Prostate gland (tissue), 2 donors: ENCODE measurements at regions not wholly inside any gene's neighbourhood (a gene's known extent, or its start where the extent isn't known, plus 50 kb on each side); places are given as distances from the start of the nearest gene placed in this dataset.

Experiments
- DNase-seq: peaks from one replicate; pipeline ENCODE4 v3.0.0-alpha.2; 2019; ENCODE audit warnings: low spot score
- H3K27ac ChIP-seq, 2 donors: fragments of 200-600 bp; sonication (generic); 2 replicates each; pipeline ENCODE4 v1.5.1; 2017 to 2019
- H3K27me3 ChIP-seq: fragments of 200-600 bp; sonication (generic); replicated peaks from 2 replicates; pipeline ENCODE4 v1.5.1; 2019; ENCODE audit not compliant: insufficient read depth
- H3K36me3 ChIP-seq, 2 donors: fragments of 200-600 bp; sonication (generic); 1 replicate in 1 of 2; 2 replicates in 1 of 2; pipeline versions ENCODE4 v1.5.1 to v1.8.1; 2017 to 2019
- H3K4me1 ChIP-seq: fragments of 200-600 bp; sonication (generic); replicated peaks from 2 replicates; pipeline ENCODE4 v1.5.1; 2019
- H3K4me3 ChIP-seq, 2 donors: fragments of 200-600 bp; sonication (generic); 2 replicates each; pipeline ENCODE4 v1.5.1; 2017 to 2019
- H3K9me3 ChIP-seq: fragments of 200-600 bp; sonication (generic); 2 replicates; pipeline ENCODE4 v1.5.1; 2017
- POLR2A ChIP-seq: fragments of 450-650 bp; IDR thresholded peaks from one replicate; pipeline ENCODE4 v1.6.1; 2016; ENCODE audit warnings: antibody characterized with exemption, mild to moderate bottlenecking
- POLR2AphosphoS5 ChIP-seq: sonication (generic); formaldehyde crosslinking; IDR thresholded peaks from one replicate; pipeline ENCODE4 v1.6.1; 2017; ENCODE audit warnings: antibody characterized with exemption
- WGBS: methylation state at CpG from one replicate; pipeline ENCODE4 v1.1.5; 2018; 5-methylcytosine and 5-hydroxymethylcytosine counted together
- intact Hi-C: fragments of 100-400 bp; cut with DNase I; formaldehyde crosslinking; loops from one replicate; pipeline ENCODE4 v1.14.2; 2022
- TF ChIP-seq, protein P1 (sequence below), 4 experiments: fragments of 200-600 bp in 2 of 4; fragments of 450-650 bp in 2 of 4; sonication (generic) in 2 of 4; IDR thresholded peaks; 1 replicate in 3 of 4; 2 replicates in 1 of 4; pipeline ENCODE4 v1.5.1; 2016 to 2019; ENCODE audit warnings: antibody characterized with exemption in 4 of 4, mild to moderate bottlenecking in 2 of 4, moderate library complexity in 2 of 4

DNA sequence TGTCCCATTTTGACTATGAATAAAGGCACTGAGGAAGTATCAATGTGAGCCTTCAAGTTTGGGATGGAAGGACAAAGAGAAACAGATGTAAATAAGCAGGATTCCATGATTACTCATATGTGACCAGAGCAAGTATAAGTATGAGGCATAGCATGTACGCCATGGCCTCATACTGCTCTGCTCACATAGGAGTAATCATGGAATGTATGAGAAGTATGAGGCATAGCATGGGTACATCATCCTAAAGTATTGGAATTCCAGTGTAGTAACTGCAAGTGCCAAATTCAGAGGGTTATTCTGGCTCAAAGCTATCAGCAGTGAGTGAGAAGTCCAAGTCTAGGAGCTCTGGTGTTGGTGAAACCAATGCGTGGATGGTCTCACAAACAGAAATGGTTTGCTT, 81.2 kb upstream of the WDR72 start:
- Histone ChIP-seq H3K4me1 (no peaks in the 10 kb centered on the region), H3K4me3 (no peak overlapping the region), H3K27ac (no peak overlapping the region), H3K9me3 (no peaks in the 10 kb centered on the region), H3K36me3 (no peaks in the 10 kb centered on the region), H3K27me3 (no peaks in the 10 kb centered on the region)
- intact Hi-C loops, result no loop called here
- DNase-seq, result no peak
- WGBS, result 95% methylated on average over 2 of the region's 2 CpGs
- TF ChIP-seq POLR2A (no peak), POLR2AphosphoS5 (no peak)
- TF ChIP-seq, protein P1, sequence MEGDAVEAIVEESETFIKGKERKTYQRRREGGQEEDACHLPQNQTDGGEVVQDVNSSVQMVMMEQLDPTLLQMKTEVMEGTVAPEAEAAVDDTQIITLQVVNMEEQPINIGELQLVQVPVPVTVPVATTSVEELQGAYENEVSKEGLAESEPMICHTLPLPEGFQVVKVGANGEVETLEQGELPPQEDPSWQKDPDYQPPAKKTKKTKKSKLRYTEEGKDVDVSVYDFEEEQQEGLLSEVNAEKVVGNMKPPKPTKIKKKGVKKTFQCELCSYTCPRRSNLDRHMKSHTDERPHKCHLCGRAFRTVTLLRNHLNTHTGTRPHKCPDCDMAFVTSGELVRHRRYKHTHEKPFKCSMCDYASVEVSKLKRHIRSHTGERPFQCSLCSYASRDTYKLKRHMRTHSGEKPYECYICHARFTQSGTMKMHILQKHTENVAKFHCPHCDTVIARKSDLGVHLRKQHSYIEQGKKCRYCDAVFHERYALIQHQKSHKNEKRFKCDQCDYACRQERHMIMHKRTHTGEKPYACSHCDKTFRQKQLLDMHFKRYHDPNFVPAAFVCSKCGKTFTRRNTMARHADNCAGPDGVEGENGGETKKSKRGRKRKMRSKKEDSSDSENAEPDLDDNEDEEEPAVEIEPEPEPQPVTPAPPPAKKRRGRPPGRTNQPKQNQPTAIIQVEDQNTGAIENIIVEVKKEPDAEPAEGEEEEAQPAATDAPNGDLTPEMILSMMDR (IDR thresholded peaks at IDR 0.05), result no peak

DNA sequence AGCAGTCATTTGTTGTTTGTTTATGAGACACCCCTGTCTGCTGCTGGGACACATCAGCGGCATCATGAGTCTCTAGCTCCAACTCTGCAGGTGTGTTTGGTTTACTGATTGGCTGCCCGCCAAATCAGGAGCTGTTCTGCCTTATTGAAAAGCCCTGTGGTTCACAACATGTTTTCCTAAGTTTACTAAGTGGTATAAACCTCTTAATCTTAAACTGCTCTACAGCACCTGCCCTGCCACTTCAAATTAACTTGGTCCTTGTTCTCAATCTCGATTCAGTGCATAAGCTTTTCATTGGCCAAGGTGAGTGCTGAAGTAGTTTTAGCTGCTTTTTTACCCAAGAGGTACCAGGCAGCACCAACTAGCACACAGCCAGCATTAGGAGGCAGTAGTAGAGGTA, 77.8 kb upstream of the WDR72 start:
- Histone ChIP-seq H3K27ac (no peak overlapping the region), H3K27me3 (no peaks in the 10 kb centered on the region), H3K4me3 (no peak overlapping the region), H3K9me3 (no peaks in the 10 kb centered on the region), H3K4me1 (no peaks in the 10 kb centered on the region), H3K36me3 (no peaks in the 10 kb centered on the region)
- DNase-seq, result peak; percentile 48
- intact Hi-C loops, result no loop called here
- WGBS, result 27% methylated on average over 3 of the region's 3 CpGs
- TF ChIP-seq, protein P1 (IDR thresholded peaks at IDR 0.05), result no peak
- no peak for TF ChIP-seq POLR2A

DNA sequence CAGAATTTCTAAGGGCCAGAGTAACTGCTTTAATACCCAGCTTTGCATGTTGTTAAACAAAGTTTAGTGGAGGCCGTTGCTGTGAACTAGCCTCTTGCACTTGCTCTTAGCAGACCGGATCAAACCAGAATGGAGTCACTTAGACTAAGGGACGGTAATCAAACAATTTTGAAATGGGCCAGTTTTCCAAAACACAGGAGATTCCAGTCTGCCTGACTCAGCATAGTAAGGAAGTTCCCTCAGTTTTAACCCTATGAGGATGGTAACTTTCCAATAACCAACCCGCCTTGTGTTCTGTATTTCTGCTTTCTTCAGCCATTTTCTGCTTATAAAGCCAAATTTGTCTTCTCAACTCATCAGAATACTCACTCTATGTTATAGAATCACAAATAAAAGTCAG, 77.2 kb upstream of the WDR72 start:
- DNase-seq, result no peak
- intact Hi-C loops, result no loop called here
- Histone ChIP-seq H3K36me3 (no peaks in the 10 kb centered on the region), H3K4me3 (no peak overlapping the region), H3K4me1 (no peaks in the 10 kb centered on the region), H3K27ac (no peak overlapping the region), H3K9me3 (no peaks in the 10 kb centered on the region), H3K27me3 (no peaks in the 10 kb centered on the region)
- TF ChIP-seq POLR2AphosphoS5 (no peak), POLR2A (no peak)
- TF ChIP-seq, protein P1 (IDR thresholded peaks at IDR 0.05), result no peak
- WGBS, result 52% methylated on average over 4 of the region's 4 CpGs

DNA sequence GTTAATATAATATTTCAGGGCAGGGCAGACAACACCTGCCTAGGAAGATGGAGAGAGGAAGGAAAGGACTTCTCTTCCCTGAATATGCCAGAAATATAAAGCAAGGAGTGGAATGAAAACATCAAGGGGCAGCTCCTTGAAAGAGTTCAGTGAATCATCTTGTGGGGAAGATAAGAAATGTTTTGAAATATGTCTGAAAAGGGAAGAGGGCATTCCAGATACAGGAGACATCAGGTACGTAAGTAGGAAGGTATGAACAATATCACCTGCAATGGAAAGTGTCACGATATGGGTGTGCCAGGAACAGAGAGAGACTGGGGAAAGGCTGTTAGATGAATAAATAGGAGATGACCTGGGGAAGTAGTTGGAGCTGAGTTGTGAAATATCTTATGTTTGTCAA, 75.8 kb upstream of the WDR72 start:
- intact Hi-C loops, result no loop called here
- H3K27me3 ChIP-seq, result no peaks in the 10 kb centered on the region
- H3K27ac ChIP-seq, result no peak overlapping the region
- 91% methylated on average over 2 of the region's 2 CpGs for WGBS
- no peaks in the 10 kb centered on the region for H3K9me3 ChIP-seq
- no peak for TF ChIP-seq POLR2A
- no peak for DNase-seq
- no peaks in the 10 kb centered on the region for H3K36me3 ChIP-seq
- no peaks in the 10 kb centered on the region for H3K4me1 ChIP-seq
- H3K4me3 ChIP-seq, result no peak overlapping the region

DNA sequence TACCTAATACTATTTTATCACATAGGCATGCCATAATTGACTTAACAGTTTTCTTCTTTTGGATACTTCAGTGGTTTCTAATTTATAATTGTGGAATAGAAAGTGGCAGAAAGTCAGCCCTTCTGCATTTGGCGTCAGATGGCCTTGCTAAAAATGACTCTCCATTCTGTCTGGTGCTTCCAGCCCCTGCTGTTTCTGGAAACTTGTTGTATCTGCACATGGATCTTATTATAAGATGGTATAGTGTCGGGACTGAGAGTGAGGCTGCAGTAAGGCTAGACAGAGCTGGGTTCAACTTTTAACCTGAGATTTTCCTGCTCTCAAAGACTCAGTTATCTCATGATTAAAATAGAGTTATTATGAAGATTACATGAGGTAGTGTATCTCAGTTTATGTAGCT, 74.8 kb upstream of the WDR72 start:
- no peak for DNase-seq
- WGBS, result 37% methylated on average over 2 of the region's 2 CpGs
- Histone ChIP-seq H3K9me3 (no peaks in the 10 kb centered on the region), H3K36me3 (no peaks in the 10 kb centered on the region), H3K4me1 (no peaks in the 10 kb centered on the region), H3K4me3 (no peak overlapping the region), H3K27ac (no peak overlapping the region), H3K27me3 (no peaks in the 10 kb centered on the region)
- intact Hi-C loops, result no loop called here
- TF ChIP-seq, protein P1 (IDR thresholded peaks at IDR 0.05), result no peak
- TF ChIP-seq POLR2A, result no peak
- TF ChIP-seq POLR2AphosphoS5, result no peak
